Naive B cell (primary cell): ENCODE measurements at regions not wholly inside any gene's neighbourhood (a gene's known extent, or its start where the extent isn't known, plus 50 kb on each side); places are given as distances from the start of the nearest gene placed in this dataset.
"Not testable (repeated sequence)": the region's sequence is repeated elsewhere in the genome, so short reads cannot be mapped to it uniquely, and the experiment has no call there.

Experiments
- ATAC-seq, 2 donors: fragments of 150-1000 bp; cut with Tn5 transposase; 2 replicates each; pipeline ENCODE4 v1.10.0; 2021; ENCODE audit warnings: low read depth in 2 of 2, mild to moderate bottlenecking in 2 of 2, moderate library complexity in 2 of 2
- DNase-seq: peaks from one replicate; pipeline ENCODE4 v3.0.0; 2022
- H3K27ac Mint-ChIP-seq, 6 donors: one replicate each; pipeline ENCODE4 v1.8.0; 2020 to 2022; ENCODE audit warnings: mild to moderate bottlenecking in 6 of 6, mixed read lengths in 6 of 6, moderate library complexity in 5 of 6, inconsistent platforms in 2 of 6
- H3K27me3 Mint-ChIP-seq, 3 donors: one replicate each; pipeline ENCODE4 v1.8.0; 2021 to 2022; ENCODE audit warnings: mixed read lengths in 3 of 3, mild to moderate bottlenecking in 1 of 3
- H3K36me3 Mint-ChIP-seq, 2 donors: one replicate each; pipeline ENCODE4 v1.8.0; 2020 to 2022; ENCODE audit warnings: mixed read lengths in 2 of 2, inconsistent platforms in 1 of 2, mild to moderate bottlenecking in 1 of 2
- H3K4me1 Mint-ChIP-seq, 3 donors: one replicate each; pipeline ENCODE4 v1.8.0; 2020 to 2022; ENCODE audit warnings: mixed read lengths in 3 of 3, inconsistent platforms in 1 of 3, mild to moderate bottlenecking in 1 of 3, moderate library complexity in 1 of 3
- H3K4me3 Mint-ChIP-seq, 8 donors: one replicate each; pipeline ENCODE4 v1.8.0; 2020 to 2022; ENCODE audit warnings: mild to moderate bottlenecking in 8 of 8, mixed read lengths in 8 of 8, moderate library complexity in 8 of 8, inconsistent platforms in 2 of 8
- H3K9me3 Mint-ChIP-seq, 7 donors: one replicate each; pipeline ENCODE4 v1.8.0; 2020 to 2022; ENCODE audit warnings: mixed read lengths in 7 of 7, mild to moderate bottlenecking in 5 of 7, inconsistent platforms in 2 of 7, moderate library complexity in 1 of 7

DNA sequence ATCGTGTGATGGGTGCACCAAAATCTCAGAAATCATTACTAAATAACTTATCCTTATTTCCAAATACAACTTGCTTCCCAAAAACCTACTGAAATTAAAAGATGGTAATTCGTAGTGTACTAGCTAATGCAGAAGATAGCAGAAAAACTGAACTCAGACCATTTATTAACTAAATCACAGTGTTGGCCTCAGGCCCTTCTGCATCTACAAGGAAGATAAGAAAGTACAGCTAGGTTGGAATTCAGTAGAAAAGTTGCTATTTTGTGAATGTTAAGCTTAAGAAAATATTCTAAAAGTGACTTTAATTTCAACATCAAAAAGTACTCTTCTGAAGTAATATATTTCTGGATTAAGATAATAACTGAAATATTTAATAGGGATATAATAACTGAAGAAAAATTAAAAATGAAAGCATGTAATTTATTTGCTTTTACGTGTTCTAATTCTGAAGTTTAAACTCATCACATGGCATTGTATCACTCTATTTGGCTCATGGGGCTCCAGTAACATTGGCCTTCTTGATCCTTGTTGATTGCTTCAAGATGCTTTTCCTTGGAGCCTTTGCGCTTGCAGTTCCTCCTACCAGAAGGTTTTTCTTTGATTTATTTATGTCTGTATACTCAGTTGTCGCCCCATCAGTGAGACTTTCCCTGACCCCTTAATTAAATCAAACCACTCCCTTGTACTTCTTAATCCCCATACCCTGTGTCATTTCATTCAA is 847.9 kb upstream of the ANO3 start:
- Mint-ChIP-seq H3K36me3 (no peaks in the 10 kb centered on the region), H3K27ac (no peak overlapping the region), H3K4me3 (no peak overlapping the region), H3K9me3 (peaks cover 0 to 4% (median 0%) of the 10 kb centered on the region in 7 donors), H3K4me1 (no peaks in the 10 kb centered on the region), H3K27me3 (no peaks in the 10 kb centered on the region)
- DNase-seq (no peak), ATAC-seq (no peak)

GRCh38 chr11:25485315-25485714 is 846.6 kb upstream of the ANO3 start:
- Mint-ChIP-seq H3K27ac (no peak overlapping the region), H3K4me3 (no peak overlapping the region), H3K27me3 (no peaks in the 10 kb centered on the region), H3K4me1 (no peaks in the 10 kb centered on the region), H3K36me3 (no peaks in the 10 kb centered on the region), H3K9me3 (peaks cover 0 to 4% (median 0%) of the 10 kb centered on the region in 7 donors)
- DNase-seq = no peak
- no peak for ATAC-seq

GRCh38 chr11:25486338-25486737 is 845.6 kb upstream of the ANO3 start:
- not testable (repeated sequence) for H3K27ac Mint-ChIP-seq, H3K36me3 Mint-ChIP-seq, DNase-seq, H3K4me1 Mint-ChIP-seq, H3K27me3 Mint-ChIP-seq, H3K4me3 Mint-ChIP-seq, ATAC-seq, H3K9me3 Mint-ChIP-seq

GRCh38 chr11:25488176-25488575 is 843.8 kb upstream of the ANO3 start:
- ATAC-seq, DNase-seq, H3K27ac Mint-ChIP-seq, H3K27me3 Mint-ChIP-seq, H3K4me3 Mint-ChIP-seq, H3K4me1 Mint-ChIP-seq, H3K9me3 Mint-ChIP-seq, H3K36me3 Mint-ChIP-seq: not testable (repeated sequence)

GRCh38 chr11:25501426-25501825 is 830.5 kb upstream of the ANO3 start:
- not testable (repeated sequence) for H3K9me3 Mint-ChIP-seq, H3K36me3 Mint-ChIP-seq, H3K27me3 Mint-ChIP-seq, ATAC-seq, H3K4me1 Mint-ChIP-seq, DNase-seq, H3K4me3 Mint-ChIP-seq, H3K27ac Mint-ChIP-seq

DNA sequence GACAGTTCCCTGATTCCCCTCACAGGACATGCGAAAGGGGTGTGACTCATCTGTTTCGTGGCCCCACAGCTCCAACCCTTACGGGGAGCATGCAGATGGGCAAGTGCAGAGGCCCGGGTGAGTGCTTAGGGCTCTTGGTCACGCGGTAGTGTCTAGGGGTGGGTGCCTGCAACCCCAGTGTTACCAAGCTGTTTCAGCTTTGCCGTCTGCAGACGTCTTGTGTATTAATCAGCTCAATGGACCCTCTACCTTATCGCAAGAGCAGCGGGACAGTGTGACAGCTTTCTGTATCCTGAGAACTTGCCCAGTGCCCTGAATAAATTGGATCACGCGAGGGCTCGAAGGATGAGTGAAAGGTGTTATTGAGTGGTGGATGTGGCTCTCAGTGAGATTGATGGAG is 816.4 kb upstream of the ANO3 start:
- Mint-ChIP-seq H3K36me3 (no peaks in the 10 kb centered on the region), H3K4me3 (no peak overlapping the region), H3K27me3 (no peaks in the 10 kb centered on the region), H3K4me1 (no peaks in the 10 kb centered on the region), H3K27ac (no peak overlapping the region), H3K9me3 (peaks cover 2 to 9% (median 4%) of the 10 kb centered on the region in 7 donors)
- ATAC-seq = no peak
- DNase-seq = no peak

- Mint-ChIP-seq H3K9me3 (no peaks in the 10 kb centered on the region), H3K4me1 (no peaks in the 10 kb centered on the region), H3K4me3 (no peak overlapping the region), H3K27me3 (no peaks in the 10 kb centered on the region), H3K27ac (no peak overlapping the region), H3K36me3 (no peaks in the 10 kb centered on the region)
- DNase-seq (no peak), ATAC-seq (no peak)
Observed at GRCh38 chr11:25520459-25520858, 811.5 kb upstream of the ANO3 start.

GRCh38 chr11:25527841-25528240 is 804.1 kb upstream of the ANO3 start:
- H3K27me3 Mint-ChIP-seq = no peaks in the 10 kb centered on the region
- no peak overlapping the region for H3K27ac Mint-ChIP-seq
- no peak overlapping the region for H3K4me3 Mint-ChIP-seq
- peaks cover 0 to 2% (median 0%) of the 10 kb centered on the region in 7 donors for H3K9me3 Mint-ChIP-seq
- no peaks in the 10 kb centered on the region for H3K36me3 Mint-ChIP-seq
- ATAC-seq (no peak), DNase-seq (no peak)
- H3K4me1 Mint-ChIP-seq = no peaks in the 10 kb centered on the region

- no peak overlapping the region for H3K27ac Mint-ChIP-seq
- no peak overlapping the region for H3K4me3 Mint-ChIP-seq
- no peak for DNase-seq
- H3K27me3 Mint-ChIP-seq = no peaks in the 10 kb centered on the region
- ATAC-seq = no peak
- H3K9me3 Mint-ChIP-seq = peaks cover 0 to 2% (median 0%) of the 10 kb centered on the region in 7 donors
- no peaks in the 10 kb centered on the region for H3K4me1 Mint-ChIP-seq
- H3K36me3 Mint-ChIP-seq = no peaks in the 10 kb centered on the region
Observed at GRCh38 chr11:25529572-25529971, 802.4 kb upstream of the ANO3 start.

GRCh38 chr11:25535467-25536272 is 796.3 kb upstream of the ANO3 start:
- no peak overlapping the region for H3K4me3 Mint-ChIP-seq
- H3K27me3 Mint-ChIP-seq = no peaks in the 10 kb centered on the region
- ATAC-seq = no peak
- no peaks in the 10 kb centered on the region for H3K36me3 Mint-ChIP-seq
- no peaks in the 10 kb centered on the region for H3K4me1 Mint-ChIP-seq
- H3K27ac Mint-ChIP-seq = no peak overlapping the region
- no peak for DNase-seq
- peaks cover 0 to 2% (median 0%) of the 10 kb centered on the region in 7 donors for H3K9me3 Mint-ChIP-seq

DNA sequence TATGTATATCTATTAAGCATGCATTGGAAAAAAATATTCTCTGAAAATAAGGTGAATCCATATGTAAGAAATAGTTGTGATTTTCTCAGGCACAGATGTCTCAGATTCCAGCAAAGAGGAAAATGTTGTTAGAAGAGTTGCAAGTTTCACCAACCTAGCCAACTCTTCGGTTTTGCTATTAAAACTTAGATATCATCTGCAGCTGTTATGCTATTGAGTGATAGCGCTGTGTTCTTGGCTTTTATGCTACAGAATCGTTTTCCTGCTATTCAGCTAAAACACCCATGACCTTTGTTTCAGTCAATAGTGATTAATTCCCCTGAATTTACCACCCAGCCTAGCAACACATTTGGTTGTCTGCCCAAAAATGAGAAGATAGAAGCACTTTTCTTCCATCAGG is 795.6 kb upstream of the ANO3 start:
- DNase-seq (no peak), ATAC-seq (no peak)
- H3K4me1 Mint-ChIP-seq = no peaks in the 10 kb centered on the region
- peaks cover 0 to 2% (median 0%) of the 10 kb centered on the region in 7 donors for H3K9me3 Mint-ChIP-seq
- no peak overlapping the region for H3K27ac Mint-ChIP-seq
- H3K36me3 Mint-ChIP-seq = no peaks in the 10 kb centered on the region
- no peak overlapping the region for H3K4me3 Mint-ChIP-seq
- H3K27me3 Mint-ChIP-seq = no peaks in the 10 kb centered on the region

GRCh38 chr11:25537393-25537792 is 794.5 kb upstream of the ANO3 start:
- no peaks in the 10 kb centered on the region for H3K27me3 Mint-ChIP-seq
- H3K36me3 Mint-ChIP-seq = no peaks in the 10 kb centered on the region
- H3K4me3 Mint-ChIP-seq = no peak overlapping the region
- no peak for ATAC-seq
- no peaks in the 10 kb centered on the region for H3K4me1 Mint-ChIP-seq
- H3K9me3 Mint-ChIP-seq = peaks cover 0 to 2% (median 0%) of the 10 kb centered on the region in 7 donors
- no peak overlapping the region for H3K27ac Mint-ChIP-seq
- DNase-seq = no peak

GRCh38 chr11:25547292-25547691 is 784.6 kb upstream of the ANO3 start:
- Mint-ChIP-seq H3K4me3 (no peak overlapping the region), H3K36me3 (no peaks in the 10 kb centered on the region), H3K4me1 (no peaks in the 10 kb centered on the region), H3K27me3 (no peaks in the 10 kb centered on the region), H3K9me3 (peaks cover 0 to 2% (median 0%) of the 10 kb centered on the region in 7 donors), H3K27ac (no peak overlapping the region)
- ATAC-seq (no peak), DNase-seq (no peak)

DNA sequence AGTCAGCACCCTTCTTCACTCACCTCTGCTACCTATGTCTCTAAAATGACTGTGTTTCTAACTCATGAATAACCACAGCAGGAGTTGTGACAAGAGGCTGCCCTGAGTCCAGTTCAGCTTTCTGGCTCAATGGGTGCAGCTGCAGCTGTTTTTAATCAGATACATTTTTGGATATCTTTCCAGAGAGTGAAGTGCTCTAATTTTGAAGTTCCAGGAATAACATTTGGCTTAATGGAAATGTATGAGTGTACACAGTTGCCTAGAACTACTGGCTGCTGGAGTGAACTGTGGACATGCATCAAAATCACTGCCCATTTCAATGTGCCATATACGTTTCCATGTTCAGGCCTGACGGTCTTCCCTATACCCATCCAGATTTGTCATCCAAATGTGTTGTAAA is 769.5 kb upstream of the ANO3 start:
- ATAC-seq (no peak), DNase-seq (no peak)
- Mint-ChIP-seq H3K9me3 (peaks cover 0 to 4% (median 0%) of the 10 kb centered on the region in 7 donors), H3K36me3 (no peaks in the 10 kb centered on the region), H3K27me3 (no peaks in the 10 kb centered on the region), H3K4me1 (no peaks in the 10 kb centered on the region), H3K27ac (no peak overlapping the region), H3K4me3 (no peak overlapping the region)
